Testis (tissue), 2 donors: ENCODE measurements at regions not wholly inside any gene's neighbourhood (a gene's known extent, or its start where the extent isn't known, plus 50 kb on each side); places are given as distances from the start of the nearest gene placed in this dataset.

ENCODE experiments used
- DNase-seq: peaks from one replicate; pipeline ENCODE4 v3.0.0-alpha.2; 2019
- H3K27ac ChIP-seq, 2 donors: fragments of 200-600 bp; sonication (generic); one replicate each; pipeline ENCODE4 v1.5.1; 2019
- H3K27me3 ChIP-seq: fragments of 200-600 bp; sonication (generic); one replicate; pipeline ENCODE4 v1.5.1; 2019
- H3K36me3 ChIP-seq: fragments of 200-600 bp; sonication (generic); one replicate; pipeline ENCODE4 v1.5.1; 2017; ENCODE audit warnings: low read depth; ENCODE audit errors: missing control alignments
- H3K4me1 ChIP-seq: fragments of 200-600 bp; sonication (generic); one replicate; pipeline ENCODE4 v1.5.1; 2019
- H3K4me3 ChIP-seq, 2 donors: fragments of 200-600 bp; sonication (generic); one replicate each; pipeline ENCODE4 v1.5.1; 2017 to 2019
- H3K9me3 ChIP-seq: fragments of 200-600 bp; sonication (generic); one replicate; pipeline ENCODE4 v1.5.1; 2017
- POLR2A ChIP-seq: fragments of 450-650 bp; IDR thresholded peaks from one replicate; pipeline ENCODE4 v1.6.1; 2017; ENCODE audit warnings: antibody characterized with exemption, mild to moderate bottlenecking, moderate library complexity
- WGBS, 2 donors: methylation state at CpG; one replicate each; pipeline ENCODE4 v1.1.5; 2018; 5-methylcytosine and 5-hydroxymethylcytosine counted together
- intact Hi-C: fragments of 100-400 bp; cut with DNase I; formaldehyde crosslinking; loops from one replicate; pipeline ENCODE4 v1.15.1; 2023; ENCODE audit warnings: low total_unique reads
- TF ChIP-seq, protein P1 (sequence below), 3 experiments: fragments of 450-650 bp in 2 of 3; fragments of 200-600 bp in 1 of 3; sonication (generic) in 1 of 3; IDR thresholded peaks; one replicate each; pipeline ENCODE4 v1.5.1; 2016 to 2019; ENCODE audit warnings: antibody characterized with exemption in 3 of 3, mild to moderate bottlenecking in 2 of 3, moderate library complexity in 1 of 3

DNA sequence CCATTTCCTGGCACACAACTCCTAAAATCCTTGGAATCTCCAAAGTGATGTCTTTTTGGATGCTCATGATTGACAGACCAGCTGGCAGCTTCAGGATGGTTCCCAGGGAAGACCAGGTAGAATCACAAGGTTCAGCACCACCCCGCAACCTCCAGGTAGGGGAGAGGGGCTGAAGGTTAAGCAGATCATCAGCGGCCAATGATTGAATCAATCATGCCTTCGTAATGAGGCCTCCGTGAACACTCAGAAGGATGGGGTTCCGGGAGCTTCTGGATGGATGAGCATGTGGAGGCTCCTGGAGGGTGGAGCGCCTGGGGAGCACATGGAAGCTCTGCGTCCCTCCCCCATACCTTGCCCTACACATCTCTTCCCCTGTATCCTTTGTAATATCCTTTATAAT is 185.9 kb downstream of the SEC14L1 start:
- no peak overlapping the region for H3K27ac ChIP-seq

DNA sequence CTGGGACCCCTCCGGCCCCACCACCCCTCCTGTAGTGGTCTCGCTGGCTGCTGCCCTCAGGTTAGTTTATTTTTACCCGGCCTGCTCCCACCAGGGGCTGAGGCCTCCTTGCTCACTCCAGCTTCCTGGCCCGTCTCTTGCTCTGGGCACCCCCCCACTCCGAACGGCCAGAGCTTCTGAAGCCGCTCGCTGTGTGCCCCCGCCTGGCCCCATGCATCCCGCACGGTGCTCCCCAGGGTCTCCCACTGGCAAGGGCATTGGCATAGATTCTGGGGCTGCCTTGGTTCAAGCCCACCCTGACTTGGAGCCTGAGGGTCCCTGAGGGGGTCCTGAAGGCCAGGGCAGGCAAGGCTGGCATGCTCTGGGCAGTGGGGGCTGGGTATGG is 186.4 kb downstream of the SEC14L1 start:
- Histone ChIP-seq H3K27ac (no peak overlapping the region), H3K9me3 (no peaks in the 10 kb centered on the region), H3K27me3 (no peaks in the 10 kb centered on the region), H3K4me1 (peaks cover 26% of the 10 kb centered on the region), H3K4me3 (no peak overlapping the region), H3K36me3 (no peaks in the 10 kb centered on the region)
- TF ChIP-seq, protein P1, sequence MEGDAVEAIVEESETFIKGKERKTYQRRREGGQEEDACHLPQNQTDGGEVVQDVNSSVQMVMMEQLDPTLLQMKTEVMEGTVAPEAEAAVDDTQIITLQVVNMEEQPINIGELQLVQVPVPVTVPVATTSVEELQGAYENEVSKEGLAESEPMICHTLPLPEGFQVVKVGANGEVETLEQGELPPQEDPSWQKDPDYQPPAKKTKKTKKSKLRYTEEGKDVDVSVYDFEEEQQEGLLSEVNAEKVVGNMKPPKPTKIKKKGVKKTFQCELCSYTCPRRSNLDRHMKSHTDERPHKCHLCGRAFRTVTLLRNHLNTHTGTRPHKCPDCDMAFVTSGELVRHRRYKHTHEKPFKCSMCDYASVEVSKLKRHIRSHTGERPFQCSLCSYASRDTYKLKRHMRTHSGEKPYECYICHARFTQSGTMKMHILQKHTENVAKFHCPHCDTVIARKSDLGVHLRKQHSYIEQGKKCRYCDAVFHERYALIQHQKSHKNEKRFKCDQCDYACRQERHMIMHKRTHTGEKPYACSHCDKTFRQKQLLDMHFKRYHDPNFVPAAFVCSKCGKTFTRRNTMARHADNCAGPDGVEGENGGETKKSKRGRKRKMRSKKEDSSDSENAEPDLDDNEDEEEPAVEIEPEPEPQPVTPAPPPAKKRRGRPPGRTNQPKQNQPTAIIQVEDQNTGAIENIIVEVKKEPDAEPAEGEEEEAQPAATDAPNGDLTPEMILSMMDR (IDR thresholded peaks at IDR 0.05), result no peak
- TF ChIP-seq POLR2A, result no peak
- DNase-seq, result no peak
- 90 to 99% methylated on average over 11 of the region's 11 CpGs for WGBS, 2 donors
- intact Hi-C loops, result no loop called here

More for the DNA sequence above, 185.9 kb downstream of the SEC14L1 start:
- DNase-seq, result no peak
- intact Hi-C loops, result no loop called here
- Histone ChIP-seq H3K9me3 (no peaks in the 10 kb centered on the region), H3K36me3 (no peaks in the 10 kb centered on the region), H3K4me3 (no peak overlapping the region), H3K27me3 (no peaks in the 10 kb centered on the region), H3K4me1 (peaks cover 25% of the 10 kb centered on the region)
- TF ChIP-seq, protein P1 (IDR thresholded peaks at IDR 0.05), result no peak
- TF ChIP-seq POLR2A, result no peak
- 94% methylated on average over 7 of the region's 7 CpGs for WGBS, 2 donors

DNA sequence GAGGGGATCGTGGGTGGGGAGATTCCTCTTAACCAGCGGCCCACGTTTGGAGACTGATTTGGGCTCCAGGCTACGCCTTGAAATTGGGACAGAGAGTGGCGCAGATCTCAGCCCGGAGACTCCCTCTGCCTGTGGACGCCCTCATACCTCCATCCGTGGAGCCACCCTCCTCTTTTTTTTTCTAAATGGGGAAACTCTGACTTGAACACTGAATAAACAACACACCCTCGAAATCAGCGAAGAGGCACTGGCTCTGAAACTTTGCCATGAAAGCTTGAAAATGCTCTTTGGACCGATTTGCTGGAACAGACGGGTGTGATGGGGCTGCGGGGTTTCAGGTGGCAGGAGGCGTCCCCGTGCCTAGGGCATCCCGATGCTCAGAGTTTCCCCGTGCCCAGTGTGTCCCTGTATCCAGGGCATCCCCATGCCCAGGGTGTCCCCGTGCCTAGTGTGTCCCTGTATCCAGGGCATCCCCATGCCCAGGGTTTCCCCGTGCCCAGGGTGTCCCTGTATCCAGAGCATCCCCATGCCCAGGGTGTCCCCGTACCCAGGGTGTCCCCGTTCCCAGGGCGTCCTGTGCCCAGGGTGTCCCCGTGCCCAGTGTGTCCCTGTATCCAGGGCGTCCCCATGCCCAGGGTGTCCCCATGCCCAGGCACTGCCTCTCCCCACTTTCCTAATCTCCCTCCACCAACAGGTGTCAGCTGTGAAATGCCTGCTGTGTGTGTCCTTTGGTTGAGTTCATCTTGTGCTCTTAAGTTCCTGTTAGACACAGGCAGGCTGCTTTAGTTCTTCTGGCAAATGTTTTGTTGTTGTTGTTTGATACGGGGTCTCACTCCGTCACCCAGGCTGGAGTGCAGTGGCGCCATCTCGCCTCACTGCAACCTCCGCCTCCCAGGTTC is 187.0 kb downstream of the SEC14L1 start:
- no peaks in the 10 kb centered on the region for H3K9me3 ChIP-seq
- peak; percentile 12 for DNase-seq
- H3K27ac ChIP-seq, result no peak overlapping the region
- peaks cover 21% of the 10 kb centered on the region for H3K4me1 ChIP-seq
- intact Hi-C loops, result no loop called here
- 92% methylated on average over 27 to 29 of the region's 29 CpGs for WGBS, 2 donors
- no peaks in the 10 kb centered on the region for H3K36me3 ChIP-seq
- TF ChIP-seq POLR2A, result no peak
- TF ChIP-seq, protein P1 (IDR thresholded peaks at IDR 0.05), result no peak
- no peak overlapping the region for H3K4me3 ChIP-seq
- H3K27me3 ChIP-seq, result no peaks in the 10 kb centered on the region

DNA sequence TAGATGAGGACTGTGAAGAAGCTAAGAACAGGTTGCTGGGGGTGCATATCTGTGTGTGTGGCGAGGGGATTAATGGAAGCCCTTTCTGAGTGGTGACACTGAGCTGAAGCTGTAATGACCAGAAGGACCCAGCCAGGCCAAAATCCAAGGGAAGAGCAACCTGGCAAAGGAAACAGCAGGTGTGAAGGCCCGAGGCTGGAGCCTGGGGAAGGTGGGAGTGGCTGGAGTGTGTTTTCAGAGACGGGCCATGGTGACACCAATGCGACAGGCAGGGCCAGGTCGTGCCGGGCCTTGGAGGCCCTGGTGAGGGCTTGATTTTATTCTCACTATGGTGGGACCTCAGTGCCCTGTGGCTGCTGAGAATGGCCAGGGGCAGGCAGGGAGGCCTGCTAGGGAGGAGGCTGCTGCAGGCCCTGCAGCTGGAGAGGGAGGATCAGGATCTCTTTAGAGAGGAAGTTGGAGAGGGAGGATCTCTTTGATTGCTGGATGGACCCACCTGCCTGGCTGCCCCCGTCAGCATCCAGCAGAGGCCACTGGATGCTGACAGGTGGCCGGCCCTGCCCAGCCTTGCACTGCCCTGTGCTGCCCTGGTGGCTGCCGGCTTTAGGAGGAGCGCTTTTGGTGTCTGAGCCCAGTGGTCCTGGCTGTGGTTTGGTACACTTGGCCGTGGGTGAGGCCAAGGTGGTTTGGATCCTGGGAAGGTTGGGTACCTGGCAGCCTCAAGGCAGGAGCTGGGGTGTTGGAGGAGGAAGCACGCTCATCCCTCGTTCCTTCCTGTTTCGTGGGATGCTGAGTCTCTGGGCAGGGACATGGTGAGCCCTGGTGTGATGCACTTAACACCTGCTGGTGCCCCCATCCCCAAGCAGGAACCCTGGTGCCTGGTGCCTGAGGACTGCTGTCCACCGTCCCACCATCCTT is 188.3 kb downstream of the SEC14L1 start:
- 86 to 91% methylated on average over 13 to 15 of the region's 15 CpGs for WGBS, 2 donors
- Histone ChIP-seq H3K27me3 (no peaks in the 10 kb centered on the region), H3K36me3 (no peaks in the 10 kb centered on the region), H3K27ac (no peak overlapping the region), H3K4me1 (peaks cover 9% of the 10 kb centered on the region), H3K9me3 (no peaks in the 10 kb centered on the region), H3K4me3 (no peak overlapping the region)
- TF ChIP-seq, protein P1 (IDR thresholded peaks at IDR 0.05), result no peak
- no peak for TF ChIP-seq POLR2A
- peak; percentile 13 for DNase-seq
- intact Hi-C loops, result no loop called here
